ENCODE measurements at regions not wholly inside any gene's neighbourhood (a gene's known extent, or its start where the extent isn't known, plus 50 kb on each side); places are given as distances from the start of the nearest gene placed in this dataset.
"Not testable (repeated sequence)": the region's sequence is repeated elsewhere in the genome, so short reads cannot be mapped to it uniquely, and the experiment has no call there.

DNA sequence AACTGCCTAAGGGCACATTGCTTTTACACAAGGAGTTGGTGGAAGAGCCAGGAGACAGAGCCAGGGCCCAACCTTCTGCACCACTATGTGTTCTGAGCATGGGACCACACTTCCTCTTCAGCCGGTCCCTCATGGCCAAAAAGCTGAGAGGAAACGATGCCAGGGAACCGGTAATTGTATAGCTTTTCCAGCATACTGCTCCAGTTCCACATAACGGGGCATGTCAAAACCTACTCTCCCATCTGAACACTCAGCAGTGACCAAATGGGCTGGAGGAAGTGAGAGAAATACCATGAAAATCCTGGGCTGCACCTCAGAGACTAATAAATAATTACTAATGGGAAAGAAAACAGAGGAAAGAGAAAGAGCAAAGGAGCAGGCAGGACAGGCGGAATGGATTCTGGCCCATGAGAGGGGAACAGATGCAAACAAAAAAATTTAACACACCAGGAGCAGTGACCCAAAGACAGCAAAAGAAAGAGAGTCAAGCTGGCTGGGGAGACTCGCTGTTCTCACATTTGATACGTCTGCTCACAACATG, 52.0 kb upstream of the BMP2 start:
- no peak for DNase-seq (ENCODE audit: low read depth, low spot score)

DNA sequence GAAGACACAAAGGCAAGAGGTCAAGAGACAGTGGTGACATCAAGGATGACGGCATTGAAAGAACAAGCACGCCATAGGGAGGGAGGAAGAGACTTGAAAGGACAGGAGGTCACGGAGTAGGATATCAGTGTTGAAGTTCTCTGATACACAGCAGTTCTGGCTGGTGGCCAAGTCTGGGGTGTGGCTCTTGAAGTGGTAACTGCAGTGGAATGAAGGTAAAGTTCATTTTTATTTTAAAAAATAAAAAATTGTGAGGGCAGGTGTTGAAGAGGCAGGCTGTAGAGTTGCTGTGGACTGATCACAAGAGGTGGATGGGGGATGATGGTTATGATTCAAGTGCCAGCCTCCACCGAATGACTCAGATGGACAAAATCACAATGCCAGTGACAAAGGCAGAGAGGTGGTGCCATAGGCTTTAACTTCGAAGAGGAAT, 53.2 kb upstream of the BMP2 start:
- no peak for DNase-seq (ENCODE audit: low read depth, low spot score)

DNA sequence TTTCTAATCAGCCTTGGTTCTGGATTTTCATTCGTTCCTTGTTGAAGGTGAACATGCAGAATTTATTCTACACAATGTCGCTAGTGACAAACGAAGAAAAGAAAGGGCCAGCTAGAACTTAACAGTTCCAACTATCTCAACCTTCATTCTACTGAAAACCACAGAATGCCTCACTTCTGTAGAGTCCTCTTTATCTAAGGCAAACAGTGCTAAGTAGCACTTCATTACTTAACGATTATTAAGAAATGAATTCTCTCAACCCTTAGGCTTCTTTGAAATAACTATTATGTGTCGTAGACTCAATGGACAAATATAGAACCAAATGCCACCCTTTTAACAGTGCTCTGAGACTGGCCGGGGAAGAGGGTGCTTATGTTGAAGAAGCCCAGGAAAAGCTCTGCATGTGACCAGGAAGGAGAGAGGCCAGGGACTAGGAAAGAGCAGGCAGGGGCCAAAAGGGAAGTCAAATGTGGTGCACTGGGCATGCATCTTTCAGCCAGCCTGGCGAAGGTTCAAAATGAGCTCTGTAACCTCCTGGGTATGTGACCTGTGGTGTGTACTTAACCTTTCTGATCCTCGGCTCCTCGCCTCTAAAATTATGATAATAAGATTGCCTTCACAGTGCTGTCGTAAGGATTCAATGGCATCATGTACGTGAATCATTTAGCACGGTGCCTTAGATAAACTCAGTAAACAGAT, 55.4 kb upstream of the BMP2 start:
- DNase-seq (ENCODE audit: low read depth, low spot score), result no peak

DNA sequence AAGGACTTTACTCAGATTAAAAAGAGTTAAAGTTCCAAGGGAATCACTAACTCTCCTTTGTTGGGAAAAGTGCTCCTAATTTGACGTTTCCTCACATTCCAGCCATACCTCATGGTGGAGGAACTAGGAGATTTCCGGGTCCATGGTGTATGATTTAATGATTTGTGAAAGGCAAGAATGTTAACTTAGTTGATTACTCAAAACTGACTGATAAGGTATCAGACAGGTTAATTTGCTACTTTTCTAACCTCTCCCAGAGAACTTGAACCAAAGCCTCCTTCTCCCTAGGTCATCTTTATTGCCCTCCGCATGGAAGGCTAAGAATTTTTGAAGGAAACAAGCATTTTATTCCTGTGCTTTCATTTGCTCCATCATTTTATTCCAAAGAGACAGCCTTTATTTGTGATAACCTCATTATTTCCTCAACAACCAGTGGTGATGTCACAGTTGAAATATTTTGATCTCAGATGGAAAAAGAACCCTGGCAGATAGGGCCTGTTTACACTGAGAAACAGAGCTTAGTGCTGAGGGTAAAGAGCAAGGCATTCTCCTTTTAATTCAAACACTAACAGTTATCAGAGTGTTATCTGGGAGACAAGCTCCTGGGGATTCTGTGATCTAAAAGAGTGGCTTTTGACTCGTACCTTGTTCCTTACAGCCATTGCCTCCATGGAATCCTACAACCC, 57.4 kb upstream of the BMP2 start:
- no peak for DNase-seq (ENCODE audit: low read depth, low spot score)

DNA sequence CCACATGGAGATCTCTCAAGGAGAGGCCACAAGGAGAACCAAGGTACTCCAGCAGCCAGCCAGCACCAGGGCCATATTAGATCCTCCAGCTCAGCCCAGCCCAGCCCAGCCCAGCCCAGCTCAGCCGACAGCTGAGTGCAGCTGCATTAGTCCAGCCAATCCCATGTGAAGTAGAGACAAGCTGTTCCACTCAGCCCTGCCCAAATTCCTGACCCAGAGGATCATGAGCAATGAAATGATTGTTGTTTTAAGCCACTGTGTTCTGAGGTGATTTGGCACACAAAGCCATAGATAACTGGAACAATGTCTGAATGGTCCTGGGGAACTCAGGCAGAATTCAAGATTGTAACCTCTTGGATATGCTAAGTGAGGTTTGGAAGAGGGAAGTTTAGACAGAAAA, 59.5 kb upstream of the BMP2 start:
- no peak for DNase-seq (ENCODE audit: low read depth, low spot score)

DNA sequence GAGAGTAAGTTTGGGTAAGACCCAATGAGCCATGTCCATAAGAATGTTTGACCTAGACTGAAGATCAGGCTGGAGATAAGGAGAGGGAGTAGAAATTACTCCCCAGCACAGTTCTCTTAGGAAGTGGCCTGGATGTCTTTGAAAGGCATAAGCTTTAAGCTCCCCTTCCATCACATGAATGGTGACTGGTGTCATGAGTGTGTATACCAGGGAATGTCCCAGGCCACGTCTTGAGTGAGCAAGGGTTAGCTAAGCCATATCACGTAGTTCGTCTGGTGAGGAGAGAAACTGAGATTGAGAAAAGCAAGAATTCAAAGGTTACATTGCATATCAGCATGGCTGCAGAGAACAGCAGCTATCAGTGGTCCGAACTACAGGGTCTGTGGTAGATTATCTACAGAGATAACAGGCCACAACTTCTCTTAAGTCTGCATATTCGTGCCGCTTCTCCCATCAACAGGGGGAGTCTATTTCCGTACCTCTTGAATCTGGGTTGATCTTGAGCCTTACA, 60.1 kb upstream of the BMP2 start:
- no peak for DNase-seq (ENCODE audit: low read depth, low spot score)

DNA sequence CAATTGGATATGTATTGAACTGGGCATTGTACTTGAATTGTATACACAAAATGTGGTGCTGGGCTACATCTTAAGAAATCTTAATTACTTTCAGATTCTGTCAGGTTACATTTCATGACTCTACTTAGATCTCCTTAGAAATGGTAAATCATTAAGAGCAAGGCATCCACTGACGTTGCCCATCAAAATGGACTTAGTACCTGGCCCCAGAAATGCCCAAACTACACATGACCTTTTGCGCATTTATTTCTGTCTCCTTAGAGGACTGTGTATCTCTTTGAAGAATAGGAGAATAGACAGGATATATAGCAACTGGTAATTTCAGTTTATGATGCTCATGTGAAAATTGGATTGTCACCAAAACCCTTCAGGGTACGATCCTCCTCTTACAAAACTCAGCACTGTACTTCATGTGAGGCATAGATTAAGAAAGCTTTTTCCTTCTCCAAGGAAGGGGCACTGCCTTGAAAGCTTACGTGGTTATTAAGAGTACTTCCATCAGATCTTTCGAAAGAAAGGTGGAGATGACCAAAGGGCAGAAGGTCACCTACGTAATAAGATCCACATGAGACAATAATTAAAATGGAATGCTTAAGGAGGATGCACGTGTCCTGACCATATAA, 61.4 kb upstream of the BMP2 start:
- DNase-seq (ENCODE audit: low read depth, low spot score), result no peak

DNA sequence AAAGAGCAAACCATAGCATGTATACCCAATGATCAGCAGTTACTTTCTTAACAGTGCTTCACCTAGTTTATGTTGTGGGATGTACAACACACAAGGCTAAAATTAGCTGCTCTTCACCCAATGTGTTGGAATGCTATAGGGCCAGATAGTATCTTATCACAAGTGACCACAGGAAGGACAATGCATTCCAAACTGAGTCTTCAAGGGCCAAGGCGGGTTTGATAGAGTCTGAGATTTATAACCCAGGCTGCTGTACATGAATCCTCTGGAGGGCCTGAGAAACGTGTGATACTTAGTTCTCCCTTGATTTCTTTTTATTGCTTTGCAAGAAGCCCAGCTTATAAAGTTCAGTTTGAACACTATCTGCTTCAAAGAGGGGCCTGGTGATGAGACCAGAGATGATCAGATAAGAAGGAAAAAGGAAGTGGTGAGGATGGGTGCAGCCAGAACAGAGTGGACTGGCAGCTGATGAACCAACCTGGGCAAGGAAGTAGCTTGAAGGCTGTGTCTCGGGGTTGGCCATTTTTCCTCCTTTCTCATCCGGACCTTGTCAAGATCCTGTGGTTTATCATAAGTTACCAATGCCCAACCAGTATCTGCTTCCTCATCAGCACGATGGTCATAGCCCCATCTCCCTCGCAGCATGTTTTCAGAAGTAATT, 62.2 kb upstream of the BMP2 start:
- DNase-seq (ENCODE audit: low read depth, low spot score), result no peak

DNA sequence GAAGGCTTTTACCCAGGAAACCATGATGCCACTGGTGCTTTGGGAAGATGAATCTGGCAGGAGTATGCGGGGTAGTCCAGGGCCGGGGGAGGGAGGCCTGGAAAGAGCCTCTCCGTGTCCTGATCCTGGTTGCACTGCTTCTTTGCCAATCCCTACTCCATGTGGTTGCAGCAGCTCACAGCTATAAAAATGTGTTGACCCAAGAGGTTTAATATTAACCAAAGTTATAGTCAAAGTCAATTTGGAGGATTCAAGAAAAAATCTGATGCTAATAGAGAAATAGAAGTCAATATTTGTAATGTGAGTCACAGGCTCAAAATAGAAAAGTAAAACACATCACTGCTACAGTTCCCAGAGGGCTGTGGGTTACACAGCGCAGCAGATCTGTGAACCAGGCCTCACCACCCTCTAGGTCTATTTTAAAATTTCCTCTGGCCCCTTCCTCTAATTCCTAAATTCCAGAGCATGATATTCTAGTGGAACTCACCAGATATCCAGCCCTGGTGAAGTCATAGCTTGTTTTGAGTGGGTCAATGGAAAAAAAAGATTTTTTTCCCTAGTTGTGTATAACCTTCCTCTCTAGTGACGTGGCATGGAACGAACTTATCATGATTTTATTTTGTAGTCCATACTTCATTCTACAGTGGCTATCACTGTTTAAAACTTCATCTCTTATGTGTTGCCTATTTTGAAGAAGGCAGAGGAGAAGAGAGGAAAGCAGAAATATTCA, 63.2 kb upstream of the BMP2 start:
- DNase-seq (ENCODE audit: low read depth, low spot score), result peak; percentile 52

DNA sequence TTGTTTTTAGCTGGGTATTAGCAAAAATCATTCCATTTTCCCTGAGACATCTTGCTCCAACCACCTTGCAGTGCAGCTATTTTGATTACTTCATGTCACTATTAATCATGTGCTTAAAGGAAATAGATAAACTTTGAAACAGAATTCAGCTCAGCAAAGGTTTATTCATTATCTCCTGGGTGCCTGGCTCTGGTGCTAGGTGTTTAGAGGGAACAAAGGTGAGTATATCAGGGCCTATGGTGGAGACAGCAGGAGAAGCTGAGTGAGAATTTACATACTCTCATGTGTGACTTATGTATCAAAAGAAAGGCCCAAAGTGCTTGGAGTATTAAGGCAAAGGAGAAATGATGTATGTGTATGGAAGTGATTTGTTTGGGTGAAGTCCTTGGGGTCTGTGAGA, 63.8 kb upstream of the BMP2 start:
- no peak for DNase-seq (ENCODE audit: low read depth, low spot score)

DNA sequence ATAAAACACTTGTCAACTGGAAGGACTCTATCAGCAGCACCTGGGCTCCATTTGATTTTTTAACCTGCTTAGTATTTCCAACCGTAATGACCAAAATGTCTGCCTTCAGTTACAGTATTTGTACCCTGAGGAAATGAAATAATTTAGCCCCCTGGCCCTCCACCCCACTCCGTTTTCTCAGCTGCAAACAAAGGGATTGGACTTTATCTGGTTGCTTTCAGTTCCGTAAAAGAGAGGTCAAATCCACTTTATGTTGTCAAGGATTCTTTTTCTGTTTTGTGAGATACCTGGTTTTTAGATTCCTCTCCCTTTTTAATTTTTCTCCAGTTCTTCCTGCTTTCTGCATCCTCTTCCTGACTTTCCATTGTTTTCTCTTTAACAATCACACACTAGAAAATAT, 64.4 kb upstream of the BMP2 start:
- no peak for DNase-seq (ENCODE audit: low read depth, low spot score)

DNA sequence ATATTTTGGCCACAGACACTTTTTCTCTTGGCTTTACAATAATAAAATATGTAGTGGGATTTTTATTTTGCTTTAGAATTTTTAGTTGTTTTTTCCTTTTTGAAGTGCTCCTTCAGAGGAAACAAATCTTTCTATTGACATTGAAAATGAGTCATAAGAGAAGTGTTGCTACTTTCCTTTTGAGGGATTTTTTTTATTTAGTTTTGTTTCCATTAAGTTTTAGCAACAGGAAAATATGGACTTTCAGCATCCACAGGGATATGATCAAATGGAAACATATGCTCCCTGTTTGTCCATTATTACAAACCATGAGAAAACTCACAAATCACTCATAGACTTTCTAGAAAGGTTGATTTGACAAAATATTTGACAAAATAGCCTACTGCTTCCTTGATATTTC, 65.3 kb upstream of the BMP2 start:
- DNase-seq (ENCODE audit: low read depth, low spot score), result no peak

DNA sequence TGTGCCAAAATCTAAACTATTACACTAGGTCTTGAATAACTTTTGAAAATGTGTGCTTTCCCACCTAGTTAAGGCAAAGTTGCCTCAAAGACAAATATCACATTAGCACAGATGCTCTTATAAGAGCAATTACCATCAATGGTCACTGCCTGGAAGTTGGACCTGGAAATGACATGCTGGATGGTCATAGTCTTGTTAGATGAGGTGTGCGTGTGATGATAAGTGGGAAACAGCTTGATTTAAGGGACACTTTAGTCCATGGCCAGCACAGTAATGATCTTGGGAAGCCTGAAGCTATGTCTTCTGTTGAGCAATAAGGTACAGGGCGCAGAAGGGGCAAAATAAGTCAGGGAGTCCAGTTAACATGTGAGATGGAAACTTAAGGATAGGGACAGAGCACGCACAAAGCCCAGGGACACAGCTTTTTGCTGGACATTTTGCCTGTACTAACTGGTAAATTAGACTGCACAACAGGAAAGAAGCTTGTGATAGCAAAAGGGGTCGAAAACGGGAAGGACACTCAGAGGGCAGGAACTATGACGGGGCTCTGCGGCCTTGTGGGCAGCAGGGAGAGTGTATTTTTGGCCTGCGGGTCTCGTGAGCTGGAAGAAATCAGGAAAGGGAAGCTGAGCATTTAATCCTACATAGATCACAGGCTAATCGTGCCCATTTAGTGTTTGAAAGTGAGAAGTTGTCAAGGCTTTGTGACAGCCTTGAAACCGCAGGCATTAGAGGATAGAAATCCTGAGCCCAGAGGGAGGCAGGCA, 66.7 kb upstream of the BMP2 start:
- no peak for DNase-seq (ENCODE audit: low read depth, low spot score)

DNA sequence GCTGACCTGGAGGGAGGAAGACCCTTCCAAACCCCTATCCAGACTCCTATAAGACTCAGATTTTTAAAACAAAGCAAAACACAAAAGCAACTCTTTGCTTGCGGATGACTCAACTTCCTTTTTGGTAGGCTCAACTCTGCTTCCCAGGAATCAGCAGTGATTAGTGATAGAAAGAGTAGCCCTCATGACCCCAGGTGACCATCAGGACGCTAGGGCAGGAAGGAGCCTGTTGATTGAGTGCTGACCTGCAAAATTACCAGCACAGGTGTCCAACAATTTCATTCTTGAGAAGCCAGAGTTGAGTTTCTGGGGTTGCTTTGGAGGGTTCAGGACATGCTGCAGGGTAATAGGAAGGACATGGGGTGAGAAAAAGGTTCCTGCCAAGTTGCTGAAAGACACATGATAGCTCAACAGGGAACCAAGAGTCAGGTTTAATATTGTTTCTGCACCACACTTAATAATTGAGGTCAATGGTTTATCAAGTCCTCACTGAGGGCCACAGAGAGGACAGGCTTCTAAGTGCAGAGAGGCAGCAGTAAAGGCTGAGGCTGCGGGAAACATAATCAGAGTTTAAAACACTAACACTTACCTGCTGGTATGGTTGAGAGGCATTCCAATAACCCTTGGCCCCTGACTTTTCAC, 67.4 kb upstream of the BMP2 start:
- DNase-seq (ENCODE audit: low read depth, low spot score), result no peak

DNA sequence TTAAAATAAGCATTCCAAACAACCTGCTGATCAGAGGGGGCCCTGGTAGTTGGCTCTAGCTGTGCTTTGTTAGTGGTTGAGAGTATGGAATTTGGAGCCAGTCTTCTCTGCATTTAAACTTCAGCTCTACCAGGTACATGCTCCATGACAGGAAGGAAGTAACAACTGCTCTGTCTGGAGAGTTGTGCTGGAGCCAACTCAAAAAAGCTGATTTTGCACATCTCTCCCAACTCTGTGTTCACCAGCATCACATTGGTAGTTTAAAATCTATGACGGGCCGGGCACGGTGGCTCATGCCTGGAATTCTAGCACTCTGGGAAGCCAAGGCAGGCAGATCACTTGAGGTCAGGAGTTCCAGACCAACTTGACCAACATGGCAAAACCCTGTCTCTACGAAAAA, 68.8 kb upstream of the BMP2 start:
- DNase-seq (ENCODE audit: low read depth, low spot score), result no peak

DNA sequence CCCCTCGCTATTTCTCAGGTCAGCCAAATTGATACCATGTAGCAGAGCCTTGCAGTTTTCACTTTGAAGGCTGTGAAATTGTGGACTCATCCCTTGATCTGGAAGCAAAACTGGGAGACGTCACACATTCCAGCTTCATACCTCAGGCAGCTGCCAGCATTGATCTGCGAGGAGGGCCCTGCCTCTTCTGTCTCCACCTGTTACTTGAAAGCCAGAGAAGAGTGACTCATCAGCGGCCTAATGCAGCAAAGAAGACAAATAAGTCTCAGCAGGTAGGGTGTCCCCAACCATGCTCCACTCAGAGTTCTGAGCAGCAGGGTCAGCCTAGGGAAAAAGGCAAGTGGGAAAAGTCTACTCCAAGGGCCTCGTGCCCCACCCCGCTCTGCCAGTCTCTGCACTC, 69.4 kb upstream of the BMP2 start:
- DNase-seq (ENCODE audit: low read depth, low spot score), result no peak

DNA sequence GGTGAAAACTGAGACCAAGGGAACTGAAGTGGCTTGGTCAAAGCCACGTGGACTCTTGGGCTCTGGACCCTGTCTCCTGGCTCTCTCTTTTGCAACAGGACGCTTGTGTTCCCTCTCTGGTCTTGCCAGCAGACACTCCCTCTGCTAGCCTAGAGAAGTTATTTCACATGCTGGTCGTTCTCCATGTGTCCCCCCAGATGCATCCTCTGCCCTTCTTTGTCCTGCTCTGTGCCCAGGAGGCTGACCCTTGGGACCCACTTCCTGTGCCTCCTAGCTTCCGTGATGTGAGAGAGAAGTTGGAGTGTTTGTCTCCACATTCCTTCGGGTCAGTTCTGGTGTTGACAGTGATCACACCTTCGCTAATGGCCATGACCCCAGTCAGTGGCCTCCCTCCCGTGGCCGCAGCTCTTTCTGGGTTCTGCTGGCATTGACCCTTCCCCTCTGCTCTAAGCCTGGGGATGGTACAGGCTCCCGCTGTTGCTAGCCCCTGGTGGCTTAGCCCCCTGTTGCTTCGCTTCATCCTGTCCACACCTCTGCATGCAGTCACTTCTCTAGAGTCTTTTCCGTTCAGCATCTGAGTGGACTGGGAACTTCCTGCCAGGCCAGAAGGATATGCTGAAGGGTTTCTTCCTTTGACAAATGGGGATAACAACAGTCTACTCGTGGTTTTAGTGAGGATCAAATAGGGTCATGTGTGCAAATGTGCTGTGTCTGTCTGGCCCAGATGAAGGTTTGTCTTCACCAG, 70.1 kb upstream of the BMP2 start:
- no peak for DNase-seq (ENCODE audit: low read depth, low spot score)

DNA sequence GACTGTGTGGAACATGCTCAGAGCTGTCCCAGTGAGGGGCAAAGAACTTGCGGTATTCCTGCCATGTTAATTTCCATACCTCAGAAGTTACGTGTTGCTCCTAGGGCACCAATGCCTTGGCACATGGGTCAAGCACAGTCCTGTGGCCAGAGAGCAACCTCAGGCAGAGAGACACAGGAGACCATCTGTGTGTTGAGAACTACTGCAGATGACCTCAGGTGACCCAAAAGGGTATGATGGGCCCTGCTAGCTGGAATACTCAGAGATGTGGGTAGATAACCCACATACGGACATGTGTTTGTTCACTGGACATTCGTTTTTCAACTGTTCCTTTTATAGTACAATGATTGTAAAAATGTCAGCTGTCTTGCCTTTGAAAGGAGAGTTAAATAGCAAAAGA, 71.5 kb upstream of the BMP2 start:
- DNase-seq (ENCODE audit: low read depth, low spot score), result no peak

DNA sequence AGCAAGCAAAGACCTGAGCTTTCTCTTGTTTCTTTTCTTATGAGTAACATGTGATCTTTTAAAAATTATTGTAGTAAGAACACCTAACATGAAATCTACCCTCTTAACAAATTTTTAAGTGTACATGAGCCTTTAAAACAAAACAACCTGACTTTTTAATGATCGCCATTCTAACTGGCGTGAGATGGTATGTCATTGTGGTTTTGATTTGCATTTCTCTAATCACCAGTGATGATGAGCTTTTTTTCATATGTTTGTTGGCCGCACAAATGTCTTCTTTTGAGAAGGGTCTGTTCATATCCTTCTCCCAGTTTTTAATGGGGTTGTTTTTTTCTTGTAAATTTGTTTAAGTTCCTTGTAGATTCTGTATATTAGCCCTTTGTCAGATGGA, 73.7 kb upstream of the BMP2 start:
- not testable (repeated sequence) for DNase-seq (ENCODE audit: low read depth, low spot score)
